ENCODE measurements at regions not wholly inside any gene's neighbourhood (a gene's known extent, or its start where the extent isn't known, plus 50 kb on each side); places are given as distances from the start of the nearest gene placed in this dataset.

DNA sequence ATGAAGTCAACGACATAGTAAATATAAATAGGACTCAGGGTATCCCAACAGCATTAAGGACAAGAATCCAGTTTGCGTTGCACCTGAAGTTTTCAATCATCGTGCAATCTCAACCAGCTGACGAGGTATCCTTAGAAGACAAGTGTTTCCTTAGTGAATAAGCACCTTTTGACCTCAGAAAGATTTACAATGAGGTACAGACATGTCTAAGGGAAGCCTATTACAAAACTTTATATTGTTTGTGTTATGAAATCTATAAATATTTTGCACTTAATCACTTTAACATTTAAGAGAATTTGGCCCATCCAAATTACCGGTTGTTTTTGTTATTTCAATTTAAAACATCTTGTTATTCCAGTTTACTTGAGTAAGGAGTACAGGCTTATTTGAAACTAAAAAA, 64.9 kb upstream of the PRICKLE2 start:
- no peaks in the 10 kb centered on the region for H3K4me1 Mint-ChIP-seq
- no peaks in the 10 kb centered on the region for H3K9me3 Mint-ChIP-seq
- no peak overlapping the region for H3K27ac Mint-ChIP-seq
- peaks cover 6% of the 10 kb centered on the region for H3K27me3 Mint-ChIP-seq
- H3K36me3 Mint-ChIP-seq, result no peaks in the 10 kb centered on the region
- no peak for DNase-seq
- H3K4me3 Mint-ChIP-seq, result no peak overlapping the region

DNA sequence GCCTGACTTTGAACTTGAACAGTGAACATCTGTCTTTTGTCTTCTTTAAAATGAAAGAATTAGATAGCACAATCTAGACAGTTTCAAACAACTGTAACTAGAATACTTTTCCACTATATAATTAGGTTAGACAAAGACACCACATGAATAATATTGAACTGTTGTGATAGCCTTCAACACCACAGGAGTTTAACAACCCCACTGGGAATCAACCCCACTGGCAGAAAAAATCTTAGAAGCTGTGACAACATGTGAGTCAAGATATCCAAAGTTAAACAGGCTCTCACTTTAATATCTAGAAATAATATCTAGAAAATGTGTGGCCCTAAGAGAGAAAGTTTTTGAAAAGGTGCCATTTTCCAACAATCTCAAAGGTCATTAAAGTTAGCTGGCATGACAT, 64.4 kb upstream of the PRICKLE2 start:
- Mint-ChIP-seq H3K4me1 (no peaks in the 10 kb centered on the region), H3K27me3 (peaks cover 6% of the 10 kb centered on the region), H3K27ac (no peak overlapping the region), H3K36me3 (no peaks in the 10 kb centered on the region), H3K9me3 (no peaks in the 10 kb centered on the region), H3K4me3 (no peak overlapping the region)
- no peak for DNase-seq

DNA sequence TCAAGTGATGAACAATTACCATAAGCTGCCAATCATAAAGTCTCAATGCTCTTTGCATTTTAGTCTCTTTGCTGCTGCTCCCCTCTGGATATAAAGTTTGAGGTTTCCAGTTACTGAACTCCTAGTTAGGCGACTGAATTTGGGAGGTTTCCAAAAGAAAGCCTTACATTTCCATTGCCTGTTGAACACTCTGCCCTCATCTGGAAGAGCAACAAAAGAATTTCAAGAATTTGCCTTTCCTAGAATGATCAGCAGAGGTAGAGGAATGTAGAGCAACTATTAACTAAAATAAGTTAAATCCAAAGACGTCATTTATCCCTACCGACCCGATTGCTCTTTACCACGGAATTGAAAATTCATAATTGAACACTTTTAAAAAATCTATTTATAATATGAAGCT, 53.4 kb upstream of the PRICKLE2 start:
- no peak overlapping the region for H3K4me3 Mint-ChIP-seq
- H3K4me1 Mint-ChIP-seq, result no peaks in the 10 kb centered on the region
- DNase-seq, result no peak
- H3K27me3 Mint-ChIP-seq, result peaks cover 7% of the 10 kb centered on the region
- no peaks in the 10 kb centered on the region for H3K36me3 Mint-ChIP-seq
- H3K27ac Mint-ChIP-seq, result no peak overlapping the region
- H3K9me3 Mint-ChIP-seq, result no peaks in the 10 kb centered on the region

DNA sequence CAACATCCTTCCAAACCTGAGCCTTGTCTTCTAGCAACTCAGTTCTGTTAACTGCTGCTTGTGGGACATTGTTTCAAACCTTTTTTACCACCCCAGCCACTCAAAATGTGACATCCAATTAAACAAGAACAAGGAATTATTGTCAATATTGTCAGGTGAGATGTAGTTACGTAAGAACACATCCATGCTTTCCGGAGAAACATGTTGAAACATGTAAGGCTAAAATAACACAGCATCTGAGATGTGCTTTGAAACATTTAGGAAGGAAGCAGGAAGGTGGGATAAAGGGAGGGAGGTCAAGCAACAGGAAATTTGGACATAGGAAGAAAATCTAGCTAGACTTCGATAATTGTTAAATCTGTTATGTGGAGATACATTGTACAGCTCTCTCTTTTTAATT, 50.9 kb upstream of the PRICKLE2 start:
- H3K36me3 Mint-ChIP-seq, result no peaks in the 10 kb centered on the region
- no peaks in the 10 kb centered on the region for H3K9me3 Mint-ChIP-seq
- DNase-seq, result no peak
- no peak overlapping the region for H3K27ac Mint-ChIP-seq
- H3K4me1 Mint-ChIP-seq, result no peaks in the 10 kb centered on the region
- no peak overlapping the region for H3K4me3 Mint-ChIP-seq
- peaks cover 7% of the 10 kb centered on the region for H3K27me3 Mint-ChIP-seq

Data from activated naive CD8-positive, alpha-beta T cell treated with anti-CD3 and anti-CD28 coated beads for 36 hours (primary cell).